ENCODE measurements at regions not wholly inside any gene's neighbourhood (a gene's known extent, or its start where the extent isn't known, plus 50 kb on each side); places are given as distances from the start of the nearest gene placed in this dataset.

GRCh38 chr12:33182485-33182884 lies 257.1 kb downstream of the SYT10 start:
- no peak for TF ChIP-seq CTCF (IDR thresholded peaks at IDR 0.05)
- no peak for TF ChIP-seq POLR2A (IDR thresholded peaks at IDR 0.05)
- no peak for TF ChIP-seq POLR2AphosphoS5 (IDR thresholded peaks at IDR 0.05)
- TF ChIP-seq EP300 (IDR thresholded peaks at IDR 0.05), result no peak

Measured in suprapubic skin (tissue), 4 donors.